ENCODE measurements at regions not wholly inside any gene's neighbourhood (a gene's known extent, or its start where the extent isn't known, plus 50 kb on each side); places are given as distances from the start of the nearest gene placed in this dataset.

DNA sequence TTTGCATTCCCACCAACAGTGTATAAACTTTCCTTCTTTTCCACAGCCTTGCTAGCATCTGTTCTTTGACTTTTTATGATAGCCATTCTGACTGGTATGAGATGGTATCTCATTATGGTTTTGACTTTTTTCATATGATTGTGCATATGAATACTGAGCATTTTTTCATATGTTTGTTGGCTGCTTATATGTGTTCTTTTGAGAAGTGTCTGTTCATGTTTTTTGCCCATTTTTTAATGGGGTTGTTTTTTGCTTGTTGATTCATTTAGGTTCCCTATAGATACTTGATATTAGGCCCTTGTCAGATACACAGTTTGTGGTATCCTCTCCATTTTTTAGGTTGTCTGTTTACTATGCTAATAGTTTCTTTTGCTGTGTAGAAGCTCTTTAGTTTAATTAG, 185.8 kb upstream of the SPAG17 start:
- Histone ChIP-seq H3K4me1 (no peaks in the 10 kb centered on the region), H3K27ac (no peak overlapping the region), H3K36me3 (no peaks in the 10 kb centered on the region), H3K9me3 (peaks cover 10% of the 10 kb centered on the region), H3K4me3 (no peak overlapping the region), H3K27me3 (no peaks in the 10 kb centered on the region)
- no peak for DNase-seq (ENCODE audit: low spot score in 2 of 2)
- TF ChIP-seq POLR2A (IDR thresholded peaks at IDR 0.05), result no peak
- TF ChIP-seq EP300 (IDR thresholded peaks at IDR 0.05), result no peak
- TF ChIP-seq, protein P1, sequence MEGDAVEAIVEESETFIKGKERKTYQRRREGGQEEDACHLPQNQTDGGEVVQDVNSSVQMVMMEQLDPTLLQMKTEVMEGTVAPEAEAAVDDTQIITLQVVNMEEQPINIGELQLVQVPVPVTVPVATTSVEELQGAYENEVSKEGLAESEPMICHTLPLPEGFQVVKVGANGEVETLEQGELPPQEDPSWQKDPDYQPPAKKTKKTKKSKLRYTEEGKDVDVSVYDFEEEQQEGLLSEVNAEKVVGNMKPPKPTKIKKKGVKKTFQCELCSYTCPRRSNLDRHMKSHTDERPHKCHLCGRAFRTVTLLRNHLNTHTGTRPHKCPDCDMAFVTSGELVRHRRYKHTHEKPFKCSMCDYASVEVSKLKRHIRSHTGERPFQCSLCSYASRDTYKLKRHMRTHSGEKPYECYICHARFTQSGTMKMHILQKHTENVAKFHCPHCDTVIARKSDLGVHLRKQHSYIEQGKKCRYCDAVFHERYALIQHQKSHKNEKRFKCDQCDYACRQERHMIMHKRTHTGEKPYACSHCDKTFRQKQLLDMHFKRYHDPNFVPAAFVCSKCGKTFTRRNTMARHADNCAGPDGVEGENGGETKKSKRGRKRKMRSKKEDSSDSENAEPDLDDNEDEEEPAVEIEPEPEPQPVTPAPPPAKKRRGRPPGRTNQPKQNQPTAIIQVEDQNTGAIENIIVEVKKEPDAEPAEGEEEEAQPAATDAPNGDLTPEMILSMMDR (IDR thresholded peaks at IDR 0.05), result no peak
- no peak for TF ChIP-seq POLR2AphosphoS5 (IDR thresholded peaks at IDR 0.05)

DNA sequence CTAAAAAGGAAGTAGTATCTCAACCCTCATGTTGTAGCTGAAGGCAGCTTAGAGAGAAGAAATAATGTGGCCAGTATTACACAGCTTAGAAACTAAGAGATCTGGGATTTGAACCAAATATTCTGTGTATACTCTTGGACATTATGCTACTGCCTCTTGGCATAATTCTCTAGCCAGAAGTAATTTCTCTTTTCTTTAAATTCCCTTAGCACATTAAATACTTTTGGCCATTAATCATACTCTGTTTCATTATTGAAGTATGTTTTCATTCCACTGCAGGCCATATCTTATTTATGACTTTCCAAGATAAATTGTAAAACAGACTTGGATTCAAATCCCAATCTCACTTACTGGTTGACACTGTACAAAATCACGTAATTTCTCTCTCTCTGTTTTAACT, 181.3 kb upstream of the SPAG17 start:
- 0% methylated on average over 1 of the region's 1 CpG for WGBS
- no peaks in the 10 kb centered on the region for H3K36me3 ChIP-seq
- TF ChIP-seq POLR2AphosphoS5 (IDR thresholded peaks at IDR 0.05) (no peak), POLR2A (IDR thresholded peaks at IDR 0.05) (no peak), EP300 (IDR thresholded peaks at IDR 0.05) (no peak)
- TF ChIP-seq, protein P1 (IDR thresholded peaks at IDR 0.05), result no peak
- no peaks in the 10 kb centered on the region for H3K27me3 ChIP-seq
- H3K4me1 ChIP-seq, result no peaks in the 10 kb centered on the region
- peaks cover 20% of the 10 kb centered on the region for H3K9me3 ChIP-seq
- no peak for DNase-seq (ENCODE audit: low spot score in 2 of 2)
- no peak overlapping the region for H3K4me3 ChIP-seq
- no peak overlapping the region for H3K27ac ChIP-seq

DNA sequence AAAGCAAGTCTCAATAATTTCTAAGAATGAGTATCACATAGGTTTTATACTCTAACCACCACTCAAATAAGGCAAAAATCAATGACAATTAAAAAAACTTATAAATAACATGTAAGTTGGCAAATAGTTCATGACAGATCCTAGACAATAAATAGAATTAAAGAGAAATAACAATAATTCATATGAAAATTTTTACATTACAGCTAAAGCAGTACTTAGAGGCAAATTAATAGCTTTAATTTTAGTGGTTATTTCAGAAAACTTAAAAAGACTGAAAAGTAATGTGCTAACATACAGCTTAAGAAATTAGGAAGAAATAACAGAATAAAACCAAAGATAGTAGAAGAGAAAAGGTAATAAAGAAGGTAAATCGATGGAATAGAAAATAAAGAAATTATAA, 179.9 kb upstream of the SPAG17 start:
- DNase-seq (ENCODE audit: low spot score in 2 of 2), result no peak
- TF ChIP-seq POLR2A (IDR thresholded peaks at IDR 0.05), result no peak

DNA sequence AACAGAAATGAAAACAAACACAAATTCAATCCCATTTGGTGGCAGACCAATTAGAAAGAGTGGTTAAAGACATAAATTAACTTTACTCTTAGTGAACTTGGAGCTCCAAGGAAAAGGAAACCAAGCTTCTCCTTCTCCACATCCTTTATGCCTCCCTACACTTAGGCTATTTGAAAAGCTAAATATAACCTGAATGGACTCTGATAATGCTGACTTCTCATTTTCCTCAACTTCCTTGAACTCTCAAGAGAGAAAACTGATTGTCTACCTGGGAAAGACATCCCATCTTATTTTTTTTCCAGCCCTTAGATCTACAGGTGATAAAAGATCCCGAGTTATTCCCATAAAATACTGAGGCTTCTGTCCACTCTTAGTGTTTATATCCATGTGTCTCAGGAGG, 178.4 kb upstream of the SPAG17 start:
- WGBS, result 81% methylated on average over 1 of the region's 1 CpG
- Histone ChIP-seq H3K9me3 (peaks cover 18% of the 10 kb centered on the region), H3K27me3 (no peaks in the 10 kb centered on the region), H3K4me1 (no peaks in the 10 kb centered on the region), H3K27ac (no peak overlapping the region), H3K36me3 (no peaks in the 10 kb centered on the region), H3K4me3 (no peak overlapping the region)
- DNase-seq (ENCODE audit: low spot score in 2 of 2), result no peak
- no peak for TF ChIP-seq POLR2A (IDR thresholded peaks at IDR 0.05)
- TF ChIP-seq EP300 (IDR thresholded peaks at IDR 0.05), result no peak
- TF ChIP-seq, protein P1 (IDR thresholded peaks at IDR 0.05), result no peak
- no peak for TF ChIP-seq POLR2AphosphoS5 (IDR thresholded peaks at IDR 0.05)

More for the DNA sequence above, 179.9 kb upstream of the SPAG17 start:
- no peaks in the 10 kb centered on the region for H3K27me3 ChIP-seq
- no peaks in the 10 kb centered on the region for H3K4me1 ChIP-seq
- no peaks in the 10 kb centered on the region for H3K36me3 ChIP-seq
- WGBS, result 84% methylated on average over 1 of the region's 1 CpG
- peaks cover 15% of the 10 kb centered on the region for H3K9me3 ChIP-seq
- H3K27ac ChIP-seq, result no peak overlapping the region
- no peak overlapping the region for H3K4me3 ChIP-seq

DNA sequence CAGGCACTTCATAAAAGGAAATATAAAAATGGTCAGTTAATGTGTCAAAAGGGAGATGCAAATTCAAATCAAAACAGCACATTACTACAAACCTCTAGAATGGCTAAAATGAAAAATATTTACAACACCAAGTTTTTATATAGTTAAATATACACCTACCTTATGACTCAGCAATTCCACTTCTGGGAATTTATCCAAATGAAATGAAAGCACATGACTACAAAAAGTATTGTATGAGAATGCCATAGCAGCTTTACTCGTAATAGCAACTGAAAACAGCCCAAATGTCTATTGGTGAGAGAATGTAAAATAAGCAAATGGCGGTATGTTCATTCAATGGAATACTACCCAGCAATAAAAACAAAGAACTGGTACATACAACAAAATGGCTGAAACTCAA, 175.8 kb upstream of the SPAG17 start:
- 53% methylated on average over 2 of the region's 2 CpGs for WGBS
- DNase-seq (ENCODE audit: low spot score in 2 of 2), result no peak
- H3K9me3 ChIP-seq, result peaks cover 18% of the 10 kb centered on the region
- H3K27ac ChIP-seq, result no peak overlapping the region
- H3K4me1 ChIP-seq, result no peaks in the 10 kb centered on the region
- no peak for TF ChIP-seq POLR2AphosphoS5 (IDR thresholded peaks at IDR 0.05)
- no peak for TF ChIP-seq EP300 (IDR thresholded peaks at IDR 0.05)
- TF ChIP-seq, protein P1 (IDR thresholded peaks at IDR 0.05), result no peak
- no peak for TF ChIP-seq POLR2A (IDR thresholded peaks at IDR 0.05)
- no peak overlapping the region for H3K4me3 ChIP-seq
- no peaks in the 10 kb centered on the region for H3K36me3 ChIP-seq
- no peaks in the 10 kb centered on the region for H3K27me3 ChIP-seq

DNA sequence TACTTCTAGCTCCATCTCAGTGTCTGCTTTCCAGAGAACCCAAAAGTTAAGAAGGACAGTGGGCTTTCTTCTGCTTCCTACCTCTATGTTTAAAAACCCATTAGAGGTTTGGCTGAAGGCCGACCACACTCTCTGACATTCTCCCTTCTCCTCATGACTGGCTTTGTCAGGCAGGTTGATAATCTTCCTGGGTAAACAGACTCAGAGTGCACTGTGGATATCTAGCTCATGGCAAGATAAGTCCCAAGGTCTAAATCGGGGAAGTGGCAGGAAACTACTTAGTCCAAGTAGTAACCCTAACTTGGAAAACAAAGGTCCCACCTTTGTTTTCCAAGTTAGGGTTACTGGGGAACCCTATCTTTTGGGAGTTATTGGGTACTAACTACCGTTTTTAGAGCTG, 161.9 kb upstream of the SPAG17 start:
- 89% methylated on average over 3 of the region's 3 CpGs for WGBS
- no peak for DNase-seq (ENCODE audit: low spot score in 2 of 2)
- H3K4me3 ChIP-seq, result no peak overlapping the region
- no peaks in the 10 kb centered on the region for H3K4me1 ChIP-seq
- H3K27me3 ChIP-seq, result no peaks in the 10 kb centered on the region
- no peaks in the 10 kb centered on the region for H3K9me3 ChIP-seq
- TF ChIP-seq, protein P1 (IDR thresholded peaks at IDR 0.05), result no peak
- TF ChIP-seq POLR2A (IDR thresholded peaks at IDR 0.05) (no peak), EP300 (IDR thresholded peaks at IDR 0.05) (no peak), POLR2AphosphoS5 (IDR thresholded peaks at IDR 0.05) (no peak)
- no peak overlapping the region for H3K27ac ChIP-seq
- no peaks in the 10 kb centered on the region for H3K36me3 ChIP-seq
